ENCODE measurements at regions not wholly inside any gene's neighbourhood (a gene's known extent, or its start where the extent isn't known, plus 50 kb on each side); places are given as distances from the start of the nearest gene placed in this dataset.

GRCh38 chr2:82316586-82316985 lies 2012.0 kb upstream of the LRRTM1 start:
- no peak for DNase-seq (ENCODE audit: low spot score)

GRCh38 chr2:82314836-82315472 lies 2010.4 kb upstream of the LRRTM1 start:
- DNase-seq (ENCODE audit: low spot score): no peak

GRCh38 chr2:82307511-82307910 lies 2003.0 kb upstream of the LRRTM1 start:
- DNase-seq (ENCODE audit: low spot score): no peak

GRCh38 chr2:82301506-82301905 lies 1997.0 kb upstream of the LRRTM1 start:
- DNase-seq (ENCODE audit: low spot score): no peak

GRCh38 chr2:82289446-82289845 lies 1984.9 kb upstream of the LRRTM1 start:
- DNase-seq (ENCODE audit: low spot score): no peak

- no peak for DNase-seq (ENCODE audit: low spot score)
These were observed 1978.5 kb upstream of the LRRTM1 start for GRCh38 chr2:82283075-82283474.

GRCh38 chr2:82282111-82282882 lies 1977.7 kb upstream of the LRRTM1 start:
- DNase-seq (ENCODE audit: low spot score): no peak

- DNase-seq (ENCODE audit: low spot score): no peak
These were observed 1974.8 kb upstream of the LRRTM1 start for GRCh38 chr2:82279367-82279766.

- no peak for DNase-seq (ENCODE audit: low spot score)
These were observed 1973.9 kb upstream of the LRRTM1 start for GRCh38 chr2:82278416-82278815.

- no peak for DNase-seq (ENCODE audit: low spot score)
These were observed 1971.0 kb upstream of the LRRTM1 start for GRCh38 chr2:82275599-82275998.

- no peak for DNase-seq (ENCODE audit: low spot score)
These were observed 1963.9 kb upstream of the LRRTM1 start for GRCh38 chr2:82268446-82268845.

GRCh38 chr2:82260521-82260920 lies 1956.0 kb upstream of the LRRTM1 start:
- DNase-seq (ENCODE audit: low spot score): no peak

- DNase-seq (ENCODE audit: low spot score): no peak
These were observed 1955.0 kb upstream of the LRRTM1 start for GRCh38 chr2:82259551-82259950.

GRCh38 chr2:82257796-82258555 lies 1953.4 kb upstream of the LRRTM1 start:
- DNase-seq (ENCODE audit: low spot score): no peak

GRCh38 chr2:82256983-82257632 lies 1952.6 kb upstream of the LRRTM1 start:
- DNase-seq (ENCODE audit: low spot score): no peak

GRCh38 chr2:82256288-82256687 lies 1951.7 kb upstream of the LRRTM1 start:
- DNase-seq (ENCODE audit: low spot score): no peak

GRCh38 chr2:82254728-82255127 lies 1950.2 kb upstream of the LRRTM1 start:
- no peak for DNase-seq (ENCODE audit: low spot score)

- DNase-seq (ENCODE audit: low spot score): no peak
These were observed 1941.7 kb upstream of the LRRTM1 start for GRCh38 chr2:82246220-82246775.

GRCh38 chr2:82239176-82239575 lies 1934.6 kb upstream of the LRRTM1 start:
- DNase-seq (ENCODE audit: low spot score): no peak

GRCh38 chr2:82237994-82238662 lies 1933.6 kb upstream of the LRRTM1 start:
- no peak for DNase-seq (ENCODE audit: low spot score)

GRCh38 chr2:82234283-82234874 lies 1929.8 kb upstream of the LRRTM1 start:
- no peak for DNase-seq (ENCODE audit: low spot score)

Measured in kidney capillary endothelial cell (primary cell).